IMR-90 (cell line): ENCODE measurements at regions not wholly inside any gene's neighbourhood (a gene's known extent, or its start where the extent isn't known, plus 50 kb on each side); places are given as distances from the start of the nearest gene placed in this dataset.

ENCODE experiments used
- ATAC-seq: fragments of 200-7000 bp; cut with Tn5 transposase; 2 replicates; pipeline ENCODE4 v1.9.1; 2020; ENCODE audit warnings: low read depth, mild to moderate bottlenecking, moderate library complexity
- BruUV-seq: library from RNA; stranded (reverse); fragments of 400-500 nt; replicated peaks from 2 replicates; lab custom pipeline; 2021; lab: Mats Ljungman, UMichigan
- CTCF ChIA-PET: fragments of 300-600 bp; formaldehyde crosslinking; extraction: SDS; loops from one replicate; lab custom pipeline; 2021; ENCODE audit warnings: antibody characterized with exemption; lab: Yijun Ruan, JAX
- POLR2A ChIA-PET: fragments of 300-600 bp; sonication (Branson Sonifier 250); formaldehyde crosslinking; loops from one replicate; lab custom pipeline; 2022; ENCODE audit warnings: antibody characterized with exemption; ENCODE audit not compliant: unreplicated experiment; lab: Charles Lee
- DNase-seq: peaks from one replicate; pipeline ENCODE4 v3.0.0; 2013
- H2AFZ ChIP-seq: replicated peaks from 2 replicates; pipeline ENCODE3; 2013; ENCODE audit warnings: low read length, mild to moderate bottlenecking; ENCODE audit not compliant: poor library complexity
- H2AK5ac ChIP-seq: 2 replicates; pipeline ENCODE4 v1.6.1; 2013; ENCODE audit warnings: low read depth, low read length, inconsistent platforms
- H2AK9ac ChIP-seq: replicated peaks from 2 replicates; pipeline ENCODE3; 2013; ENCODE audit warnings: mild to moderate bottlenecking, low read depth, low read length, moderate library complexity; ENCODE audit not compliant: poor library complexity
- H2BK120ac ChIP-seq: 2 replicates; pipeline ENCODE4 v1.6.1; 2013; ENCODE audit warnings: low read depth, low read length, inconsistent platforms
- H2BK15ac ChIP-seq: 3 replicates; pipeline ENCODE4 v1.6.1; 2013; ENCODE audit warnings: low read depth, low read length, inconsistent platforms
- H2BK20ac ChIP-seq: 2 replicates; pipeline ENCODE4 v1.6.1; 2013; ENCODE audit warnings: low read depth, mild to moderate bottlenecking, inconsistent platforms, low read length, moderate library complexity
- H2BK5ac ChIP-seq: 2 replicates; pipeline ENCODE4 v1.6.1; 2013; ENCODE audit warnings: mild to moderate bottlenecking, low read depth, low read length, inconsistent platforms; ENCODE audit not compliant: poor library complexity, severe bottlenecking
- H3K14ac ChIP-seq: replicated peaks from 2 replicates; pipeline ENCODE4 v1.6.1; 2013; ENCODE audit warnings: low read depth, low read length, inconsistent platforms
- H3K18ac ChIP-seq: 2 replicates; pipeline ENCODE4 v1.6.1; 2013; ENCODE audit warnings: low read depth, low read length, control low read depth
- H3K23ac ChIP-seq: 2 replicates; pipeline ENCODE4 v1.6.1; 2013; ENCODE audit warnings: low read depth, low read length, inconsistent platforms
- H3K27ac ChIP-seq: 2 replicates; pipeline ENCODE4 v1.5.1; 2013; ENCODE audit warnings: mild to moderate bottlenecking, control low read depth, low read length; ENCODE audit not compliant: insufficient read depth
- H3K27me3 ChIP-seq: 2 replicates; pipeline ENCODE4 v1.6.1; 2013; ENCODE audit warnings: low read length; ENCODE audit not compliant: control insufficient read depth, insufficient read depth
- H3K36me3 ChIP-seq: 2 replicates; pipeline ENCODE4 v1.6.1; 2013; ENCODE audit warnings: low read length, mixed read lengths; ENCODE audit not compliant: control insufficient read depth, insufficient read depth
- H3K4ac ChIP-seq: 2 replicates; pipeline ENCODE4 v1.6.1; 2013; ENCODE audit warnings: low read depth, low read length, inconsistent platforms
- H3K4me1 ChIP-seq: 2 replicates; pipeline ENCODE4 v1.6.1; 2013; ENCODE audit warnings: low read length, mixed read lengths; ENCODE audit not compliant: control insufficient read depth, insufficient read depth
- H3K4me2 ChIP-seq: 2 replicates; pipeline ENCODE4 v1.6.1; 2013; ENCODE audit warnings: low read depth, mild to moderate bottlenecking, control low read depth, low read length, moderate library complexity
- H3K4me3 ChIP-seq: 2 replicates; pipeline ENCODE4 v1.5.1; 2013; ENCODE audit warnings: low read depth, mild to moderate bottlenecking, control low read depth, low read length, moderate library complexity; ENCODE audit not compliant: insufficient read depth
- H3K56ac ChIP-seq: 2 replicates; pipeline ENCODE4 v1.6.1; 2013; ENCODE audit warnings: low read length, inconsistent platforms; ENCODE audit not compliant: insufficient read depth; ENCODE audit errors: extremely low read depth
- H3K79me1 ChIP-seq, 2 experiments: 2 replicates each; pipeline ENCODE4 v1.6.1; 2013; ENCODE audit warnings: low read length in 2 of 2, inconsistent platforms in 1 of 2, low read depth in 1 of 2
- H3K9ac ChIP-seq: 2 replicates; pipeline ENCODE4 v1.6.1; 2013; ENCODE audit warnings: low read depth, low read length, control low read depth
- H3K9me1 ChIP-seq: 2 replicates; pipeline ENCODE4 v1.6.1; 2013; ENCODE audit warnings: low read length, inconsistent platforms; ENCODE audit not compliant: insufficient read depth
- H3K9me3 ChIP-seq: 2 replicates; pipeline ENCODE4 v1.6.1; 2013; ENCODE audit warnings: low read length; ENCODE audit not compliant: control insufficient read depth, insufficient read depth
- H4K20me1 ChIP-seq: 2 replicates; pipeline ENCODE4 v1.6.1; 2013; ENCODE audit warnings: low read length, inconsistent platforms; ENCODE audit not compliant: insufficient read depth
- H4K5ac ChIP-seq: 2 replicates; pipeline ENCODE4 v1.6.1; 2013; ENCODE audit warnings: mild to moderate bottlenecking, low read depth, low read length, control low read depth
- H4K8ac ChIP-seq, 2 experiments: 2 replicates each; pipeline ENCODE4 v1.6.1; 2013; ENCODE audit warnings: low read depth in 2 of 2, low read length in 2 of 2, control low read depth in 1 of 2, inconsistent platforms in 1 of 2
- H4K91ac ChIP-seq: 2 replicates; pipeline ENCODE4 v1.6.1; 2013; ENCODE audit warnings: low read depth, low read length, inconsistent platforms; ENCODE audit not compliant: insufficient read depth
- CEBPB ChIP-seq: IDR thresholded peaks from 2 replicates; pipeline ENCODE4 v1.6.1; 2012; ENCODE audit warnings: low read depth, low read length, improper control_type of control experiment
- MAZ ChIP-seq: IDR thresholded peaks from 2 replicates; pipeline ENCODE4 v1.6.1; 2012; ENCODE audit warnings: low read depth, mild to moderate bottlenecking, low read length, improper control_type of control experiment, moderate library complexity, borderline replicate concordance
- POLR2A ChIP-seq: IDR thresholded peaks from 2 replicates; pipeline ENCODE4 v1.6.1; 2012; ENCODE audit warnings: mild to moderate bottlenecking, low read depth, low read length
- WGBS, 2 experiments: methylation state at CpG; one replicate each; pipeline versions ENCODE4 v1.1.5 to v1.1.7; 2013; ENCODE audit warnings: missing lambda C conversion rate in 2 of 2; ENCODE audit not compliant: insufficient read length in 1 of 2; ENCODE audit errors: extremely low coverage in 2 of 2; 5-methylcytosine and 5-hydroxymethylcytosine counted together
- dilution Hi-C: fragments of 300-500 bp; cut with HindIII; formaldehyde crosslinking; loops from one replicate; pipeline ENCODE4 v1.14.3; 2018; ENCODE audit warnings: low sequenced_read_pairs; ENCODE audit not compliant: unreplicated experiment
- in situ Hi-C: fragments of 300-500 bp; cut with MboI; formaldehyde crosslinking; loops from 3 replicates; pipeline ENCODE4 v1.14.3; 2019; ENCODE audit warnings: low sequenced_read_pairs, inconsistent platforms, mixed read lengths
- intact Hi-C: fragments of 100-400 bp; cut with micrococcal nuclease; formaldehyde crosslinking; loops from 2 replicates; pipeline ENCODE4 v1.10.0; 2022

- BruUV-seq, result no TSS peak
- H2AK9ac ChIP-seq, result no peak overlapping the region
- no peak overlapping the region for H2BK15ac ChIP-seq
- no peak overlapping the region for H3K56ac ChIP-seq
- H3K4me2 ChIP-seq, result no peak overlapping the region
- no peaks in the 10 kb centered on the region for H3K9me3 ChIP-seq
- no peak overlapping the region for H3K4me3 ChIP-seq
- dilution Hi-C loops (no loop called here), intact Hi-C loops (no loop called here), in situ Hi-C loops (no loop called here)
- WGBS, 2 experiments, result 80% methylated on average over 1 of the region's 2 CpGs; no CpG with 5 or more reads in 1 of the 2 experiments
- H4K20me1 ChIP-seq, result no peaks in the 10 kb centered on the region
- DNase-seq, result no peak
- H2BK5ac ChIP-seq, result no peak overlapping the region
- no peak overlapping the region for H3K18ac ChIP-seq
- no peak overlapping the region for H4K91ac ChIP-seq
- no peak overlapping the region for H3K9ac ChIP-seq
- peaks cover 2% of the 10 kb centered on the region; the same call in 1 of the 2 replicates for H3K4me1 ChIP-seq
- POLR2A ChIA-PET, result no interaction called here
- H3K36me3 ChIP-seq, result no peaks in the 10 kb centered on the region
- no peak for ATAC-seq
- no peak overlapping the region for H3K4ac ChIP-seq
- H2BK20ac ChIP-seq, result no peak overlapping the region
- no peak overlapping the region for H2BK120ac ChIP-seq
- no peaks in the 10 kb centered on the region for H3K9me1 ChIP-seq
- CTCF ChIA-PET, result no interaction called here
- no peak overlapping the region for H4K5ac ChIP-seq
- H4K8ac ChIP-seq, result no peak overlapping the region
- H3K14ac ChIP-seq, result no peak overlapping the region
- H2AK5ac ChIP-seq, result no peak overlapping the region
- H3K27ac ChIP-seq, result no peak overlapping the region
- no peaks in the 10 kb centered on the region for H3K79me1 ChIP-seq
- no peaks in the 10 kb centered on the region for H3K27me3 ChIP-seq
- TF ChIP-seq POLR2A (no peak), MAZ (no peak), CEBPB (0 out of 2 replicates have a peak, but pooled peaks have one; percentile 5)
- H2AFZ ChIP-seq, result no peak overlapping the region
- H3K23ac ChIP-seq, result no peak overlapping the region
Measured at GRCh38 chr3:18057471-18058091, 315.1 kb upstream of the TBC1D5 start.
